ENCODE measurements at regions not wholly inside any gene's neighbourhood (a gene's known extent, or its start where the extent isn't known, plus 50 kb on each side); places are given as distances from the start of the nearest gene placed in this dataset.

GRCh38 chr4:91965166-91965565, 338.6 kb upstream of the GRID2 start:
- Histone ChIP-seq H3K9me3 (replicated peaks in 1 of 2; ENCODE audit: control insufficient read depth in 1 of 2, insufficient read depth in 1 of 2, low read length in 2 of 2) (no peaks in the 10 kb centered on the region), H3K27me3 (ENCODE audit: control insufficient read depth in 2 of 2, insufficient read depth in 2 of 2, low read length in 2 of 2) (no peaks in the 10 kb centered on the region), H3K4me3 (replicated peaks in 1 of 3; ENCODE audit: low read depth in 2 of 3, low read length in 3 of 3) (no peak overlapping the region), H3K4me1 (ENCODE audit: control insufficient read depth in 1 of 2, insufficient read depth in 2 of 2, low read length in 2 of 2) (no peaks in the 10 kb centered on the region), H3K9ac (ENCODE audit: insufficient read depth, low read length, poor library complexity, severe bottlenecking) (no peak overlapping the region), H3K79me2 (ENCODE audit: insufficient read depth, low read length) (no peaks in the 10 kb centered on the region), H3K27ac (ENCODE audit: low read depth in 1 of 2, low read length in 2 of 2) (no peak overlapping the region), H3K36me3 (replicated peaks in 1 of 2; ENCODE audit: control insufficient read depth in 1 of 2, insufficient read depth in 2 of 2, low read length in 2 of 2) (no peaks in the 10 kb centered on the region), H2AFZ (ENCODE audit: insufficient read depth, low read depth, low read length, poor library complexity, severe bottlenecking) (no peak overlapping the region), H4K20me1 (ENCODE audit: insufficient read depth, low read length) (no peaks in the 10 kb centered on the region), H3K4me2 (replicated peaks; ENCODE audit: extremely low read depth, low read length, poor library complexity, severe bottlenecking) (no peak overlapping the region)
- Mint-ChIP-seq H3K4me3 (no peak overlapping the region), H3K4me1 (no peaks in the 10 kb centered on the region), H3K27ac (no peak overlapping the region), H3K27me3 (ENCODE audit: low read depth in 3 of 3) (peaks cover 0 to 2% (median 0%) of the 10 kb centered on the region in 3 donors), H3K9me3 (peaks cover 0 to 2% (median 0%) of the 10 kb centered on the region in 7 donors), H3K36me3 (no peaks in the 10 kb centered on the region)
- intact Hi-C loops (cut with micrococcal nuclease), result no loop called here
- TF ChIP-seq, protein P1, sequence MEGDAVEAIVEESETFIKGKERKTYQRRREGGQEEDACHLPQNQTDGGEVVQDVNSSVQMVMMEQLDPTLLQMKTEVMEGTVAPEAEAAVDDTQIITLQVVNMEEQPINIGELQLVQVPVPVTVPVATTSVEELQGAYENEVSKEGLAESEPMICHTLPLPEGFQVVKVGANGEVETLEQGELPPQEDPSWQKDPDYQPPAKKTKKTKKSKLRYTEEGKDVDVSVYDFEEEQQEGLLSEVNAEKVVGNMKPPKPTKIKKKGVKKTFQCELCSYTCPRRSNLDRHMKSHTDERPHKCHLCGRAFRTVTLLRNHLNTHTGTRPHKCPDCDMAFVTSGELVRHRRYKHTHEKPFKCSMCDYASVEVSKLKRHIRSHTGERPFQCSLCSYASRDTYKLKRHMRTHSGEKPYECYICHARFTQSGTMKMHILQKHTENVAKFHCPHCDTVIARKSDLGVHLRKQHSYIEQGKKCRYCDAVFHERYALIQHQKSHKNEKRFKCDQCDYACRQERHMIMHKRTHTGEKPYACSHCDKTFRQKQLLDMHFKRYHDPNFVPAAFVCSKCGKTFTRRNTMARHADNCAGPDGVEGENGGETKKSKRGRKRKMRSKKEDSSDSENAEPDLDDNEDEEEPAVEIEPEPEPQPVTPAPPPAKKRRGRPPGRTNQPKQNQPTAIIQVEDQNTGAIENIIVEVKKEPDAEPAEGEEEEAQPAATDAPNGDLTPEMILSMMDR (IDR thresholded peaks at IDR 0.05), result no peak
- no peak for DNase-seq

DNA sequence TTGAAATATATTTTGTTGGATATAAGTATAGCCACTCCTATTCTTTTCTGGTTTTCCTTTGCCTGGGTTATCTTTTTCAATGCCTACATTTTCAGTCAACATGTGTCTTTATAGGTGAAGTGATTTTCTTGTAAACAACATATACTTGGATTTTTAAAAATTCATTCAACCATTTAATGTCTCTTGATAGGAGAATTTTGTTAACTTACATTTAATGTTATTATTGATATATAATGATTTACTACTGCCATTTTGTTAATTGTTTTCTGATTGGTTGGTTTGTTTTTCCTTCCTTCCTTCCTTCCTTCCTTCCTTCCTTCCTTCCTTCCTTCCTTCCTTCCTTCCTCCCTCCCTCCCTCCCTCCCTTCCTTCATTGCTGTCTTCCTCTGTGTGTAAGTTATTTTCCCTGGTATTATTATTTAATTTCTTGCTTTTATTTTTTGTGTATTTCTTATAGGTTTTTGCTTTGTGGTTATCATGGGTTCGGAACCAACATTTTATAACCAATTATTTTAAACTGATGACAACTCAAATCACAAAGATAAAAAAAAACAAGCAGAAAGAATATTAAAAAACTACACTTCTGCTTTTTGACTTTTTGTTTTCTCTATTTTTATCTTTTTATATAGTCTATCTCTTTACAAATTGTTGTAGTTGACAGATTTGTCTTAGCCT, 330.1 kb upstream of the GRID2 start:
- Histone ChIP-seq H3K9me3 (replicated peaks in 1 of 2; ENCODE audit: control insufficient read depth in 1 of 2, insufficient read depth in 1 of 2, low read length in 2 of 2) (peaks cover 8 to 19% of the 10 kb centered on the region in 2 donors), H2AFZ (ENCODE audit: insufficient read depth, low read depth, low read length, poor library complexity, severe bottlenecking) (no peak overlapping the region), H3K79me2 (ENCODE audit: insufficient read depth, low read length) (no peaks in the 10 kb centered on the region), H4K20me1 (ENCODE audit: insufficient read depth, low read length) (no peaks in the 10 kb centered on the region), H3K4me3 (replicated peaks in 1 of 3; ENCODE audit: low read depth in 2 of 3, low read length in 3 of 3) (no peak overlapping the region), H3K4me2 (replicated peaks; ENCODE audit: extremely low read depth, low read length, poor library complexity, severe bottlenecking) (no peak overlapping the region), H3K9ac (ENCODE audit: insufficient read depth, low read length, poor library complexity, severe bottlenecking) (no peak overlapping the region), H3K27me3 (ENCODE audit: control insufficient read depth in 2 of 2, insufficient read depth in 2 of 2, low read length in 2 of 2) (no peaks in the 10 kb centered on the region), H3K27ac (ENCODE audit: low read depth in 1 of 2, low read length in 2 of 2) (no peak overlapping the region), H3K4me1 (ENCODE audit: control insufficient read depth in 1 of 2, insufficient read depth in 2 of 2, low read length in 2 of 2) (no peaks in the 10 kb centered on the region), H3K36me3 (replicated peaks in 1 of 2; ENCODE audit: control insufficient read depth in 1 of 2, insufficient read depth in 2 of 2, low read length in 2 of 2) (no peaks in the 10 kb centered on the region)
- no peak for DNase-seq
- no CpG with 5 or more reads among the region's 1 CpG for WGBS (ENCODE audit: insufficient coverage)
- TF ChIP-seq, protein P1 (IDR thresholded peaks at IDR 0.05), result no peak
- H3K36me3 Mint-ChIP-seq, result no peaks in the 10 kb centered on the region
- peaks cover 2 to 7% (median 3%) of the 10 kb centered on the region in 7 donors for H3K9me3 Mint-ChIP-seq
- H3K27me3 Mint-ChIP-seq (ENCODE audit: low read depth in 3 of 3), result peaks cover 0 to 2% (median 0%) of the 10 kb centered on the region in 3 donors
- H3K27ac Mint-ChIP-seq, result no peak overlapping the region
- H3K4me3 Mint-ChIP-seq, result no peak overlapping the region
- intact Hi-C loops (cut with micrococcal nuclease), result no loop called here
- no peaks in the 10 kb centered on the region for H3K4me1 Mint-ChIP-seq
